ENCODE measurements at regions not wholly inside any gene's neighbourhood (a gene's known extent, or its start where the extent isn't known, plus 50 kb on each side); places are given as distances from the start of the nearest gene placed in this dataset.
"Not testable (repeated sequence)": the region's sequence is repeated elsewhere in the genome, so short reads cannot be mapped to it uniquely, and the experiment has no call there.

DNA sequence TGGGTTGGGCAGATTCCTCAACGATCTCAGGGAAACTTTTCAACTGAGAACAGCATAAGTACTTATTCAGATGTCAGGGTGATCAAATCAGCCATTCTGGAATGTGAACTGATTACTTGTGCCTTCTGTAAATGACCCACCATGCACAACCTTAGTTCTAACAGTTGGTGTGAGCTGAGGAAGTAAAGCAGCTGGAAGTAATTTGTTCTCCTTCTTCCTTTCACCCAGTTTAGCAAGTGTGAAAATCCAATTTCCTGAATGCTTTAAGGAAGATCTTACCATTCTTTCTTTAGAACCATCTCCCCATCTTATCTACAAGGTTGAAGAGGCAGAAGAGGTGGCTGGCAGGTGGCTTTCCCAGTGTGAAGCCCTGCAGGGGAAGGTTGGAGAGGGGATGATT lies 781.6 kb downstream of the ETS1 start:
- DNase-seq (ENCODE audit: low read depth in 4 of 4, low spot score in 3 of 4), result no peak

DNA sequence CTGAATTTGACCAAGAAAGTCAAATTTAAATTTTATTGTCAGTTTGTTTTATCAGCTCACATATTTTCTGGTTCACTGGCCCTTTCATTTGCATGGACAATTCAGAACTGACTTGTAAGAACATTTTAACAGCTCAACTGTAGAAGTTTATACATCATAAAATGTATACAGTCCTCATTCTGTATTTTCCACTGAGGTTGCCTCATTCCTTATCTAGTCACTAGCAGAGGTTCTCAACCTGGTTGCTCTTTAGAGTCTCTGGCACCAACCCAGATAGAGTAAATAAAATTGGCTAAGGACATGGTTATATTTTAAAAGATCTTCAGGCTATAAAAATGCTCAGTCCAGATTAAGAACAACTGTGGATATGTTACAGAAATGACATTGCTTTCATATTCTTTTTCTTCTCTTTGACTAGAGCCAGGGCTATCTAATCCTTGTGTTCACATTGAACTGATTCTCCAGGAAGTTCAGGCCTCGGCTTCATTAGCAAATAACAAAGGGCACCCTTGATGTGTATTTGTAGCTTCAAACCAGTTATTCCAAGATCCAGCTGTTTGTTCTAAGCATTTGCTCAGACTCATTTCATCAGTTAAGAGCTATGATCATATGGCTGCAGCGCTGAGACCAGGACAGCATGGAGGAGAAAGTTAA lies 782.5 kb downstream of the ETS1 start:
- DNase-seq (ENCODE audit: low read depth in 4 of 4, low spot score in 3 of 4), result peak in 1 of 4 donors; percentile 28

DNA sequence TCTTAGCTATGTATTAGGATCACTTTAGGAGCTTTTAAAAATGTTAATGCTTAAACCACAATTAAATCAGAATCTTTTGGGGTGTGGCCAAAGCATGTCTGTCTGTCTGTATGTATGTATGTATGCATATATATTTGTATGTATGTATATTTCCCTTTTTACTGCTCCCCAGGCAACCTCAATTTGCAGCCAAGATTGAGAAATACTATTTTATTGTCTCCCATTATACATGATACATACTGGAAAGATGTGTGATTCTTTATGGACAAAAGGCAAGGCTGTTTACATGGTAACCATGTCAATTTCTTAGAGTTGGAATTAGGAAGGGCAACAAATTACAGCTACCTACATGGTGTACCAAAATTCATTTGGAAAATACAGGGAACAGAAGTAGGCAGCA lies 783.6 kb downstream of the ETS1 start:
- DNase-seq (ENCODE audit: low read depth in 4 of 4, low spot score in 3 of 4), result no peak

DNA sequence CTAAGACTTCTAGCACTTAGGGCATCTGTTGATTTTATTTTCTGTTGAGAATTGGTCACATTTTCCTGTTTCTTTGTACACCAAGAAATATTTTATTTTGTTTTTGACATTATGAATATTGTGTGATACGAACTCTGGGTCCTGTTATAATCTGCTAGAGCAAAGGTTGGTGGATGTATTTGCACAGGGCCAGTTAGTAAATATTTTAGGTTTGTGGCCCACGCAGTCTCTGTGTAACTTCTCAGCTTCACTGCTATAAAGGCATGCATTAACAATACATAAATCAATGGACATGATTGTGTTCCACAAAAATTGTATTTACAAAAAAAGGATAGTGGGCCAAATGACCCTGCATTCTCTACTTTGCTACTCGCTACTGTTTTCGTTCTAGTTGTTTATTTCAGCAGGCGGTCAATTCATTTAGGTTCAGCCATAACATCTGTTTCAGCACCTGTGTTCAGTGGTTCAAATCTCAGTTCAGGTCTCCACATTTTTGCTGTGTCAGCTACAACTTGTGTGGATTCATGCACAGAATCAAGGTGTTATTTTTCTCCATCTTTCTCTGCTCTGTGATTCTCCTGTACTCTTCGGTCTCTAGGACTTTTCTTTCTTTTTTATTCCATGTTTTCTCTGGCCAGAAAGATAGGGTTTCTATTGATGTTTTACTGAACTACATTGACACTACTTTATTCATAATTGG lies 786.2 kb downstream of the ETS1 start:
- DNase-seq (ENCODE audit: low read depth in 4 of 4, low spot score in 3 of 4), result no peak

DNA sequence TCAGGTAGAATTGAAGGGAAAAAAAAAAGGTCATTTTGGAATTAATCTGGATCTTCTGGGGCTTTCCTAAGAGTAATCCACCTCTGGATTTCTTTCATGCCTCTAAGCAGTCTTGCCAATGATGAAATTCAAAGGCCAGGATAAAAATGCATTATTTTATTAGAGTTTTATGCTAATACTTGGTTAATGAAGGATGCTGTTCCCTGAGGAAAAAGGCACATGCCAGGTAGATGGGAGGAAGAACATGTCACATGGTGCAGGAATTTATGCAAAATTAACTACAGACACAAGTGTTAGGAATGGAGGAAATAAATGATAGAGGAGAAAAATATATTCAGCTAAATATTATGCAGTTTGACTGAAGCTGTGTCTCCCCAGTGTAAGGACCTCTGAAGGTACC lies 792.0 kb downstream of the ETS1 start:
- no peak for DNase-seq (ENCODE audit: low read depth in 4 of 4, low spot score in 3 of 4)

DNA sequence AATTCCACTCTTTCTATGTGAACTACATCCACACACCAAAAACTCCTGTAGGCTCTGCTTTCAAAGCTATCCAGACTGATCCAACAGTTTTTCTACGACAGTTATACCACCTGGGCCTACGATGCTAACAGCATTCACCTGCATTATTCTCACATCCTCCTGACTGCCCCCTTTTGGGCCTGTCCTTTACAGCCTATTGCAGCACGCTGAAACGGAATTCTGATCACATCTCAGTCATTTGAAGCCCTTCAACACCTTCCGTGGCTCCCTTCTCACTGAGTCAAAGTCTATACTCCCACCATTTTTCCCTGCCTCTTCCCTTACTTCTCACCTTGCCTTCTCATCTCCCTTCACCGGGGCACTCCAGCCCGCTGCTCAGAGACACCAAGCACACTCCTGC lies 791.3 kb upstream of the KIRREL3 start:
- DNase-seq (ENCODE audit: low read depth in 4 of 4, low spot score in 3 of 4), result no peak

DNA sequence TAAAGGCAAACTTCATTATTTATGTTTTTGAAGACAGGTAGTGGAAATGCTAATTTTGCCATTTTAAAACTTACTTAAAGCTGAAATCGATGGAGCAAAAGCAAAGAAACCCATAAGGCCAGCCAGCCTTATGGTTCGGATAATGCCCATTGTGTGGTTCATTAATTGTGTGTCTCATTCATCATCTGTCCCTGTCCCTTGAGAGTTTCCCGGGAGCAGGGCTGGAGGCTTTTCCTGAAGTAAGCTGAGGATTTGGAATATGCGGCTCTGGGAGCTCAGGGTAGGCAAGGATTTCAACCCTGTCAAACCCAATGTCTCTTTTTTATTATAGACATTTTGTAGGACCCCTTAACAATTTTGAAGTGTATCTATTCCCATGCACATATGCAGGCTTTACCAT lies 790.0 kb upstream of the KIRREL3 start:
- no peak for DNase-seq (ENCODE audit: low read depth in 4 of 4, low spot score in 3 of 4)

DNA sequence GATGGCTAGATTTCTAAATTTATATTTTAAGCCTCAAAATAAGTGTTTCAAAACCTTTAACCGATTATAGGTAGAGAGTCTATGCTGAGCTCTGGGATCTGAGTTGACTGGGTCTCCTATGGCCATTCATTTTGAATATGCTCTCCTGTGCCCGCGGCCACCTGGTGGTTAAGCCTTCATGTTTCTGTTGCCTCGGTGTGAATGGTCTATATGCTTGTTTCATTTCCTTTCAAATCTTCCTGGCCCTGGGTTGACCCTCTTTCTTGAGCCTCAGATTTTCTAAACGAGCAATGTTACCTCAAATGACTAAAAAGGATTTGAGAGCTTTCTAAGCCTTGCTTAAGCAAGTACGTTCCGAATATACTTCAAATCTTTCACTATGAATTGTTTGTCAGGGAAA lies 789.4 kb upstream of the KIRREL3 start:
- no peak for DNase-seq (ENCODE audit: low read depth in 4 of 4, low spot score in 3 of 4)

DNA sequence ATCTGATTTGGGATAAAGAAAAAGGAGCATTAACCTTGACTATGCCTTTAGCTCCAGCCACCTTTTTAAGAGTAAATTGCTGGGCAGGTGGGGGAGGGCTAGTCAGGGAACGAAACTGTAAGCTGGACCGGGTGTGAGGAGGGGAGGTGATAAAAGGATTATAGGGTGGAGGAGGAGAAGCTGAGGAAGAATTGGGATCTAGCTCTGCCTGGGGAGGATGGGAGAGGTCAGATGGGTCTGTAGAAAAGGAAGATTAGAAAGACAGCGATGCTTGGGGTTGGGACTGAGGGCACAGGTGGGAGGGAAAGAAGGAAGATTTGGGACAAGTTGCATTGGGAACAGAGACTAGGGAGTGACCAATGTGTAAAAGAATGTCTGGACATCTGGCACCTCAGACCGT lies 772.4 kb upstream of the KIRREL3 start:
- DNase-seq (ENCODE audit: low read depth in 4 of 4, low spot score in 3 of 4), result not testable (repeated sequence)

DNA sequence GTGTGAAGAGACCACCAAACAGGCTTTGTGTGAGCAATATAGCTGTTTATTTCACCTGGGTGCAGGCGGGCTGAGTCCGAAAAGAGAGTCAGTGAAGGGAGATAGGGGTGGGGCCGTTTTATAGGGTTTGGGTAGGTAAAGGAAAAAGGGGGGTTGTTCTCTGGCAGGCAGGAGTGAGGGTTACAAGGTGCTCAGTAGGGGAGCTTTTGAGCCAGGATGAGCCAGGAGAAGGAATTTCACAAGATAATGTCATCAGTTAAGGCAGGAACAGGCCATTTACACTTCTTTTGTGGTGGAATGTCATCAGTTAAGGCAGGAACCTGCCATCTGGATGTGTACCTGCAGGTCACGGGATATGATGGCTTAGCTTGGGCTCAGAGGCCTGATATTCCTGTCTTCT lies 768.4 kb upstream of the KIRREL3 start:
- DNase-seq (ENCODE audit: low read depth in 4 of 4, low spot score in 3 of 4), result not testable (repeated sequence)

DNA sequence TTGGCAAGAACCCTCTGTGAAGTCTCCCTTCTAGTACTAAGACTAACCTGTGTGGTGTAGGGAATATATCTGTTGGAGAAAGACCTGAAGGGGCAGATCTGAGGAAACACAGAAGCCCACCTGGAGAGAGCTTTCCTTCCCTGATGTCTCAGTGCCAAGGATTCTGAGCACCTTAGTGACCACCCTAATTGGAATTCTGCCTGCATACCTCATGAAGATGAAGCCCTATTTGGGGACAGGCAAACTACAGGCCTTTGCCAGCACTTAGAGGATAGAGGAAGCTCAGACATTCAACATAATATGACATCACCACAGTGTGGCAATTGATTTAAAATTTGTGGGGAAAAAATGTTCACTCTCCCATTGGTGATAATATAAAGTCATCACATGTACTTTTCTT lies 766.2 kb upstream of the KIRREL3 start:
- no peak for DNase-seq (ENCODE audit: low read depth in 4 of 4, low spot score in 3 of 4)

DNA sequence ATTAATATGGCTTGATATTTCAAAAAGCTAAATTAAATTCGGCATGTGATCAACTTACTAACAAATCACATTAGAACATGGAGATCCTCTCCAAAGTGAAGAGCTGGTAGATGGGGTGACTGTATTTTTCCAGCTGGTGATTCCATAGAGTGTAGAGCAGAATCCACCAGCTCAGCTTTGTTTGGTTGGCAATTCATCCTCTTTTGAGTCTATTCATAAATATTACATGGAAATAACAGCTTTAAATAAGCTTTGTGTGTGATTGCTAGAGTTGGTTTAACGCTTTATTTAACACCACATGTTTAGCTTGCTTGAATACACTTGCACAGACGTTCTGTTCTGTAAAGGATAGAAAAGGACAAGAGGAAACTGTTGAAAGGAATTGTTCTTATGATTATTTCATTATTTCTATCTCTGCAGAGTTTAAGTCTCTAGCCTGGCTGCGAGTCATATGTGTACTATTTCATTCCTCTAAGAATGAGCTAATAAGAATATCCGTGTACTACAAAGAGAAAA lies 738.3 kb upstream of the KIRREL3 start:
- no peak for DNase-seq (ENCODE audit: low read depth in 4 of 4, low spot score in 3 of 4)

DNA sequence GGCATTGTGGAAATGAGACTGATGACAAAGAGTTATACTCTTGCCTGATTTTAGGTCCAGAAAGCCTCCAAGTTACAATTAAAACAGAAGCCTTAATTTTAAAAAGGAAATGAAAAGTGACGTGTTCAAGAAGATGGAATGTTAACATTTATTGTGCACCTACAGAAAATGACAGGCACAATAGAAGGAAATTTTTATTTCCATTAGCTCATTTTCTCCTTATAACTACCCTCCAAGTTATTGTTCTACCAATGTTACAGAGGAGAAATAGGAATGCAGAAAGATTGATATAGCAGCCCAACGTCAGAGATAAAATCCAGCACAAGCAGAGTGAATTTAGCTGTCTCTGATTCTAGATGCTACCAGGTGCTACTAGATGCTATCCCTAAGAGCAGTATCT lies 736.9 kb upstream of the KIRREL3 start:
- no peak for DNase-seq (ENCODE audit: low read depth in 4 of 4, low spot score in 3 of 4)

DNA sequence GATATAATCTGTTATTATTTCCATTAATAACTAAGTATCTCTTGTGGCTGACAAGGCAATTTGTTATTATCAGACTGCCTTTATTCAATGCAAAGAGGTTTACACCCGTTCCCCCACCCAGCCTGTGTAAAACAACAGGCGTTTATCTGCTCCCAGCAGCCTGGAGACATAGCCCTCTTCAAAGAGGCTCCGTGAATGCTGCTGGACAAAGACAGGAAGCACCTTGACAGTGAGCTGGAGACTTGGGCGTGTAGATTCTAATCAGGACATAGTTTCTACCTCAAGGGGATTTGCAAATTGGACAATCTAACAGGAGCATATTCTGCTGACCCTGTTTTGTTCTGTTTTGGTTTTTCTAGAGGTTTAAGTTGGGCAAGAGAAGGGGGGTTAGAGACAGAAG lies 733.0 kb upstream of the KIRREL3 start:
- DNase-seq (ENCODE audit: low read depth in 4 of 4, low spot score in 3 of 4), result no peak

DNA sequence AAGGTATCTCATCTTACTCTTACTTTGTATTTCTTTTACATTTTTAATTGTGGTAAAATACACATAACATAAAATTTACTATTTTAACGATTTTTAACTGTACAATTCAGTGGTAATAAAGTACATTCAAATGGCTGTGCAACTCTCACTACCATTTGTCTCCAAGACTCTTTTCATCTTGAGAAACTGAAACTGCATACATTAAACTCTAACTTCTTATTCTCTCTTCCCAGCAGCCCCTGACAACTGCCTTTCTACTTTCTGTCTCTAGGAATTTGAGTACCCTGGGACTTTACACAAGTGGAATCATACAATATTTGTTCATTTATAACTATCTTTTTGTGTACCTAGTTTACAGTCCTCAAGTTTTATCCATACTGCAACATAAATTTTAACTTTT lies 725.8 kb upstream of the KIRREL3 start:
- no peak for DNase-seq (ENCODE audit: low read depth in 4 of 4, low spot score in 3 of 4)

DNA sequence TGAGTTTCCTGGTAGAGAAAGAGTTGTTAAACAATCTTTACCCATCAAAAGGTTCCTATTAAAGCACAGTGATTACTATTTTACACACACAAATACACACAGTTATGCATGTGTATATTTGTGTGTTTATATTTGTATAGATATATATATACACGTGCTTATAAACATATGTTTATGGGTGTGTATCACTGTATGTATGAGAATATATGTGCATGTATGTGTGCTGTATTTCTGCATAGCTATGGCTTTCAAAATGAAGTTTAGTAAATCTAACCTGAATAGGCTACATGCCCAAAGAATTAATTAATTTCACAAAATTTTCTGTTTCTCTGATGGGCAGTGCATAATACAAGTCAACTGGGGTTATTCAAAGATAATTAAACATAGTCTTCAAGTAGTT lies 723.1 kb upstream of the KIRREL3 start:
- no peak for DNase-seq (ENCODE audit: low read depth in 4 of 4, low spot score in 3 of 4)

DNA sequence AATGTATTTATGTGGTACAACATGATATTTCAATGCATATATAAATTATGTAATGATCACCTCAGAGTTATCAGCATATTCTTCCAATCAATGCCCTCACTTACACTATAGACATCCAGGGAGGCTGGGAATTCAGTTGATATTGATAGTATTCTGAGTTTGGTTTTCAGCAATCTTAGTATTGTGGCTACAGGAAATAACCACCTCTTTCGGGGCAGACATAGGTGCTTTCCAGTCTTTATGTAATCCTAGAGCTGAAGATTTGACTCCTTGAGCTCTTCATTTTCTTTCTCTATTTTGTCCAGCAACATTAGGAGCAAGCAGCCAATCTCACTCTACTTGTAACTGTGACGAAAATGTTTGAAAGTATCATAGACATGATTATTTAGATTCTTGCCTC lies 712.7 kb upstream of the KIRREL3 start:
- no peak for DNase-seq (ENCODE audit: low read depth in 4 of 4, low spot score in 3 of 4)

DNA sequence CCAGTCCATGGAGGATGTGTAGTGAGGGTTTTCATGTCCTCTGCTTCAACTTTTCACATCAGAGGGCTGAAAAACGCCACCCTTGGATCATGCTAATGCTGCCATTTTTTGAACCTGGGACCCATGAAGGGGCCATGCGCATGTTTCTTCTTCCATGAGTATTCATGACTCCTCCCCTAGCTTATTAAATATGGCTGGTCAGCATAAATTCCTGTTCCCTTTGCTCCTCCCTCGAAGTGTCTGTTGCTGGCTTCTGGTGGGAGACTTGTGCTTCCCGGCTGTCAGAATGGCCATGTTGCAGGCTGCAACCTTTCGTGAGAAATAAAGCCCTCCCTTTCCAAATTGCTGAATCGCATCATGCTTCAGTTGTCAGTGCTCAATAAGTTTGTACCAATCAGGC lies 711.2 kb upstream of the KIRREL3 start:
- DNase-seq (ENCODE audit: low read depth in 4 of 4, low spot score in 3 of 4), result no peak

DNA sequence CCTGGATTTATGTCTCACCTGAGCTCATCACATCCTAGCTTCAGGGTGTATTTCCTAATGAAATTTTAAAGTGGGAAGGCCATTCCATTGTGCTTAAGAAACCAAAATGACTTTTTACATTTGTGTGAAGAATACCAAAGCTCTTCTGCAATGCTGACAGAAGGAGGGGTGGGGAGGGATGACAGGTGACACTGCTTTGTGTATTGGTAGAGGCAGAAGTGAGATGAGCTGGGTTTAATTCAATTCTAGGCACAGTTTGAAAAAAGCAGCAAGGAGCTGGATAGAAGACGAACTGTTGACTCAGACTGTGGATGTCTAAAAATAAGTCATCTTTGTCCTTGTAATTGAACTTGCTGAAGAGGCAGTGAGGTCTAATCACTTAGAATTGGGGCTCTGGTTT lies 710.3 kb upstream of the KIRREL3 start:
- DNase-seq (ENCODE audit: low read depth in 4 of 4, low spot score in 3 of 4), result no peak

DNA sequence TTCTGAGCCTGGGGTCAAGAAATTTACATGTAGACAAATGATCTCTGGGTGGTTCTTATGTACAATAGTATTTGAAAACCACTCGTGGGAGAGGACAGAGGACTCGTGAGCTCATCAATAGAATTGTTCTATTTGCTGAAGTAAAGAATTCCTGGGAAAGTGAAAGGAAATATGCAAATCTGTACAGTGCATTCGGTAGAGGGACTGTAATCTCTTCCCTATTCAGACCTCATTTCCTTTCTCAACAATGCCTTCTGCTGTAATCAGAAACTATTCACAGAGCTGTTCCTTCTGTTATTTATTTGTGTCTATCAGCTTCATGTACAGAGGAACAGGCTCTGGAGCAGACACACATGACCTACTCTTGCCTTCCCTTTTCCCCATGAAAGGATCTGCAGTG lies 709.4 kb upstream of the KIRREL3 start:
- no peak for DNase-seq (ENCODE audit: low read depth in 4 of 4, low spot score in 3 of 4)

DNA sequence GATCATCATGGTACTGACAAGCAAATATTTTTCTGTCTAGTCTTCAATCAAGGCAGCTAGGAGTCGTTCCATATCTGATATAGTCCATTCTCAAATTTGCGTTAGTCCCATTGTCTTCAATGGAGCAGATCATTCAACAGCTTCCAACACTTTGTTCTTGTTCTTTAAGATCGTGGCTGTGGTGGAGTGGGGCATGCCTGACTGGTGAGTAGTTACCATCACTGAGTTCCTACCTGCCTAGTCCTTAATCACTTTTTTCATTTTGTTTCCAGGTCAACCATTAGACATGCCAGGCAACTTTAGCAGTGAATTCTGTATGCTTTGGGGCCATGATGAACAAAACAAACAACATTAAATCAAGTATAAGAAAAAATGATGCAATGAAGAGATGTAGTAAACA lies 693.1 kb upstream of the KIRREL3 start:
- DNase-seq (ENCODE audit: low read depth in 4 of 4, low spot score in 3 of 4), result no peak

DNA sequence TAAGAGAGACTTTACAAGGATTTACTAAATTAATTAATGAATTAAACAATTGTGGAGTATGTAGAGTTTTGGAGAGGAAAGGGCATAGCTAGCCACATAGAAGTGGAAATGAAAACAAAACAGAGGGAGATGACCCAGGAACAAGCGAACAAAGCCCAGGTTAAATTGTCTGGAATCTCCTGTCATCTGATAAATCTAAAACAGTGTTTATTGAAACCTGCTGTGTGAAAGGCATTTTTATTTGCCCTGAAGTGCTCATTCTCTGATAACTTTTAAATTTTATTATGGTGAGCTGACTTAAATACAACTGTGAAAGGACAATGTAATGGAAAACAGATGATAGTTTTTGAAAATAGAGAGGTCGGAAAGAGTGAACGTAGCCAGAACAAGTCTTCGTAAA lies 682.8 kb upstream of the KIRREL3 start:
- DNase-seq (ENCODE audit: low read depth in 4 of 4, low spot score in 3 of 4), result no peak

Data from right renal pelvis (tissue), 4 donors.